ENCODE measurements at regions not wholly inside any gene's neighbourhood (a gene's known extent, or its start where the extent isn't known, plus 50 kb on each side); places are given as distances from the start of the nearest gene placed in this dataset.

DNA sequence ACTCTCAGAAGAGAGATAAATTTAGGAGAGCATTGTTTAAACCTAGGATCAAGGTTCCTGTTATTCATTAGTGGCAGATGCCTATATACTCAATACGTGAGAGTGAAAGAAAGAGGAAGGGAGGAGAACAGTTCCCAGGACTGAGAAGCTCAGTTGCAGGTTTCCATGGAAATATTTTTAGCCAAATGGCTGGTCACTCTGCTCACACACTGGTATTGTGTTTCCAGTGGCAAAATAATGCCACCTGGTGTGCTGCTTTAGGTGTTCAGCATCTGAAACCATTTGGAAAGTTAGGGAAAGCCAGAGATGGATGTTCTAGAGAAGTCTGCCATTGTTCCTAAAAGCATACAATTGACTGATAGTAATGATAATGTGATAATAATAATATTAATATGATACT lies 827.7 kb downstream of the SORCS3 start:
- TF ChIP-seq, protein P1, sequence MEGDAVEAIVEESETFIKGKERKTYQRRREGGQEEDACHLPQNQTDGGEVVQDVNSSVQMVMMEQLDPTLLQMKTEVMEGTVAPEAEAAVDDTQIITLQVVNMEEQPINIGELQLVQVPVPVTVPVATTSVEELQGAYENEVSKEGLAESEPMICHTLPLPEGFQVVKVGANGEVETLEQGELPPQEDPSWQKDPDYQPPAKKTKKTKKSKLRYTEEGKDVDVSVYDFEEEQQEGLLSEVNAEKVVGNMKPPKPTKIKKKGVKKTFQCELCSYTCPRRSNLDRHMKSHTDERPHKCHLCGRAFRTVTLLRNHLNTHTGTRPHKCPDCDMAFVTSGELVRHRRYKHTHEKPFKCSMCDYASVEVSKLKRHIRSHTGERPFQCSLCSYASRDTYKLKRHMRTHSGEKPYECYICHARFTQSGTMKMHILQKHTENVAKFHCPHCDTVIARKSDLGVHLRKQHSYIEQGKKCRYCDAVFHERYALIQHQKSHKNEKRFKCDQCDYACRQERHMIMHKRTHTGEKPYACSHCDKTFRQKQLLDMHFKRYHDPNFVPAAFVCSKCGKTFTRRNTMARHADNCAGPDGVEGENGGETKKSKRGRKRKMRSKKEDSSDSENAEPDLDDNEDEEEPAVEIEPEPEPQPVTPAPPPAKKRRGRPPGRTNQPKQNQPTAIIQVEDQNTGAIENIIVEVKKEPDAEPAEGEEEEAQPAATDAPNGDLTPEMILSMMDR (IDR thresholded peaks at IDR 0.05; ENCODE audit: extremely low read depth, missing control alignments): no peak
- no peak for DNase-seq (ENCODE audit: low spot score)

DNA sequence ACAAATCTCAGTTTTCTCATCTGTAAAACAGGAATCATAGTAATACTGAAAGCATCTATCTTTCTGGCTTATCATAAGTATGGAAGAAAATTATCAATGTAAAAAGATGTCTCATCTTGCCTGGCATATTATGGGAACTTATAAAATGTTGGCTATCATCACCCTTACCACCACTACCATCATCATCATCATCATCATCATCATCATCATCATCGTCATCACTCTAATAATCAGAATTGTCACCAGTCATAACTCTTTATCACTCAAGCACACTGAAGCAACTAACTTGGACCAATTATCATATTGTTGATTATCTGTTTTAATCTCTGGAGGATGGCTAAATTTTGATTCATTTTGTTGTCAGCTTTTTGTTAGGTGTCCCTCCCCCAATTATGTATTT lies 825.4 kb downstream of the SORCS3 start:
- no peak for DNase-seq (ENCODE audit: low spot score)
- TF ChIP-seq, protein P1 (IDR thresholded peaks at IDR 0.05; ENCODE audit: extremely low read depth, missing control alignments): no peak

DNA sequence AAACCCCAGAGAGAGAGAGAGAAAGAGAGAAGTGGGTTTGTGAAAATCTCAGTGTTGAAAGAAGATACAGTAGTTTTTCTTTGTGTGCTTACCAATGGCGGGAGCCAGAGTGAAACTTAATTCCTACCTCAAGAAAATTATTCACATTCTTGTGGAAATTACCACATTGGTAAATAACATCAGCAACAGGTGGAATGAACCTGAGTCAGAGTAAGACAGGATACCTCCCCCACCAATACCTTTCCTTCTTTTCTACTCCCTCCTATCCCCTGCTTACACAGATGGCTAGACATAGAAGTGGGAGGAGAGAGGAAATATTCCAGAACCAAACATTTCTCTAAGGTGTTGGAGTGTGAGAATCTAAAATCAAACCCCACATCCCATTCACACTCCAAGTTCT lies 793.9 kb downstream of the SORCS3 start:
- DNase-seq (ENCODE audit: low spot score): no peak
- TF ChIP-seq, protein P1 (IDR thresholded peaks at IDR 0.05; ENCODE audit: extremely low read depth, missing control alignments): no peak

DNA sequence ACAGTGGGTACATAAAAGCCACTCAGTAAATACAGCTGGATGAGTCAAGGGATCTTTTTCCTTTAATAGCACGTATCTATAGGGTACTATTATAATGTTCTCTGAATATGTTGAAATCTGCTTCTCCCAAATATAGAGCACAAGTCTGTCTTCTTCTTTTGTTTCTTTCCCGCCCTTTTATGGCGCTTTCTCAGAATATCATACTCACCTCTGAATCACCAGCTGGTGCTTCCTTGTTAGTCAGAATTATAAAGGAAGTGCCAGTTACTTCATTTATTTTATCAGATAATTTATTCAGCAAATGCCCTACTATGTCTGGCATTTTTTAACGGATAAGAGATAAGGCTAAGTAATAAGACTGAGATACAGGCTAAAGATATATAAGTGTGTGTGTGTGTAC lies 772.9 kb downstream of the SORCS3 start:
- no peak for DNase-seq (ENCODE audit: low spot score)
- TF ChIP-seq, protein P1 (IDR thresholded peaks at IDR 0.05; ENCODE audit: extremely low read depth, missing control alignments): no peak

DNA sequence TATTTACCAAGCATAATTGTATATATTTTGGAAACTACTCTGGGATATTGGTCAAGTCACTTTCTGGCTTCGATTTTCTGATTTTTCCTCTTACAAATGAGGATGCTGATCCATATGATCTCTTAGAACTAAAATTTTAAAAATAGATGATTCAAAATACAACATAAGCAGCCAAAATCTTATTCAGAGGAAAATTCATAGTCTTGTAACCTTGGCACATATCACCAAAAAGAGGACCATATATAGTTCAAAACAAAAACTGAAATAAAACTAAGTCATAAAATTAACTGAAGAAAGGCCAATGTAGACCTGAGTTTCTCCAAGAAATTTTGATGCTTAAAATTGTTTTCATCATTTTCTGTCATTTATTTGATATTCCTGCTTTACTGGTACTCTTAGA lies 768.3 kb downstream of the SORCS3 start:
- TF ChIP-seq, protein P1 (IDR thresholded peaks at IDR 0.05; ENCODE audit: extremely low read depth, missing control alignments): no peak
- no peak for DNase-seq (ENCODE audit: low spot score)

DNA sequence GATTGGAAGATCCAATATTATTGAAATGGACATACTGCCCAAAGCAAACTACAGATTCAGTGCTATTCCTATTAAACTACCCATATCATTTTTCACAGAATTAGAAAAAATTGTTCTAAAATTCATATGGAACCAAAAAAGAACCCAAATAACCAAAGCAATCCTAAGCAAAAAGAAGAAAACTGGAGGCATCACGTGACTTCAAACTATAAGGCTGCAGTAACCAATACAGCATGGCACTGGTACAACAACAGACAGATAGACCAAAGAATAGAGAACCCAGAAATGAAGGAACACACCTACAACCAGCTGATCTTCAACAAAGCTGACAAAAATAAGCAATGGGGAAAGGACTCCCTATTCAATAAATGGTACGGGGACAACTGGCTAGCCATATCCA lies 765.4 kb downstream of the SORCS3 start:
- TF ChIP-seq, protein P1 (IDR thresholded peaks at IDR 0.05; ENCODE audit: extremely low read depth, missing control alignments): no peak

DNA sequence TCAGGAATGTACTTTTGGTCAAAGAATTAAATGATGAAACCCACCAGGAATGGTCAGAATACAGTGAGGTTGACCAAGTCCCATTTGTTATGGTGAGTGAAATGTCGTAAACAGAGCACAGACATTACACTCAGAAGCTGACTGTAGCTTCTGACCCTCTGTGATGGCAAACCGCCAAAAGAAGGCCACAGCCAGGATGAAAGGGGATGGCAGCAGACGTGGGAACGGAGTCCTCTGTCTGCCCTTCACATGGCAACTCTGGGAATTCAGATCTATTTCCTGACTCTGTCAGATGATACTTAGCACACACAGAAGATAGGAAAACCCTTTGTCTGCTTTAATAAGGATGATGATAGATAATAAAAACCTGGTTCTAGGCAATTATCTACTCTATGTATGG lies 757.1 kb downstream of the SORCS3 start:
- TF ChIP-seq, protein P1 (IDR thresholded peaks at IDR 0.05; ENCODE audit: extremely low read depth, missing control alignments): no peak
- DNase-seq (ENCODE audit: low spot score): no peak

More for the DNA sequence above, 765.4 kb downstream of the SORCS3 start:
- no peak for DNase-seq (ENCODE audit: low spot score)

Data from GM20000 (cell line).